Activated T-cell treated with anti-CD3 and anti-CD28 coated beads, Interleukin-2, amount 50 U/mL, for 24 hours (primary cell): ENCODE measurements at regions not wholly inside any gene's neighbourhood (a gene's known extent, or its start where the extent isn't known, plus 50 kb on each side); places are given as distances from the start of the nearest gene placed in this dataset.

ENCODE experiments used
- DNase-seq: peaks from one replicate; pipeline ENCODE4 v3.0.0-alpha.2; 2020
- H3K27ac Mint-ChIP-seq: 2 replicates; pipeline ENCODE4 v1.8.0; 2020; ENCODE audit warnings: mild to moderate bottlenecking, mixed read lengths
- H3K27me3 Mint-ChIP-seq: 2 replicates; pipeline ENCODE4 v1.8.0; 2020; ENCODE audit warnings: mixed read lengths
- H3K36me3 Mint-ChIP-seq: 2 replicates; pipeline ENCODE4 v1.8.0; 2020; ENCODE audit warnings: low read depth, mixed read lengths
- H3K4me1 Mint-ChIP-seq: 2 replicates; pipeline ENCODE4 v1.8.0; 2020; ENCODE audit warnings: low read depth, mixed read lengths
- H3K4me3 Mint-ChIP-seq: 2 replicates; pipeline ENCODE4 v1.8.0; 2020; ENCODE audit warnings: mild to moderate bottlenecking, moderate library complexity, mixed read lengths
- H3K9me3 Mint-ChIP-seq: 2 replicates; pipeline ENCODE4 v1.8.0; 2020; ENCODE audit warnings: mixed read lengths

DNA sequence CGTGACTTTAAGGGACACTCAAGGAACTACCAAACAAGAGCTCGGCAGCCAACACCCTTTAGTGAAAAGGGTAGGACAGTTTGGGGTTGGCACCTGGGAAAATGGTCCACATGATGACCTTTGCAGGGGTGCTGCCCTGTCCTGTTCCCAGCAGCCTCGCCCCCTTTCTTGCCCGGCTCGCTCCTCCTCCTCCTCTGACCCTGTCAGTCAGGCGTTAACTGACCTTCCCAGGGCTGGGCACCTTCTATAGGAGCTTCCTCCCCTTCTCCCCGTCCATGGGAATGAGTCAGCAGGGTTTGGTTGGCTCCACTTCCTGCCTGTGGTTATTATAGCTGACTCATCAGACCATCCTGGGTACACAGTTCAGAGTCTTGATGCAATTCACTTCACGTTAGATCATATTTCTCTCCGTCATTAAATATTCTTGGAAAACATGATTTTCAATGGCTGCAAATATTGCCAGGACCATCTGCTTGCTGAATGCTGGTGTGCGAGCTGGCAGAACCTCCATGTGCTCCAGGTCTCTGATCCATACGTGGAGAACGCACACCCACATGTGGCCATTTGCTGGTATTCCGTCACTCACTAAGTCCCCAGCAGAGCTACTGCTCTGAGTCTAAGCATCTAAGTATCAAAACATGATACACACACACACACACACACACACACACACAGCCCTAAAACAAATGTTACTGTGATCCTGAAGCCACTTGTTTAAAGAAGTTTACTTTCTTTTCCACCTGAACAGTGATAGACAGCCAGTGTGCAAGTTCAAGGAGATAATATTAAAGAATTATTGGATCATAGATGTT lies 185.0 kb downstream of the ANAPC1 start:
- H3K36me3 Mint-ChIP-seq = no peaks in the 10 kb centered on the region
- peak overlapping the region; percentile 41 for H3K4me3 Mint-ChIP-seq
- DNase-seq = peak; percentile 66
- H3K27ac Mint-ChIP-seq = peak overlapping the region; percentile 72
- peaks cover 43% of the 10 kb centered on the region for H3K4me1 Mint-ChIP-seq
- H3K27me3 Mint-ChIP-seq = peaks cover 26% of the 10 kb centered on the region
- peaks cover 2% of the 10 kb centered on the region for H3K9me3 Mint-ChIP-seq

DNA sequence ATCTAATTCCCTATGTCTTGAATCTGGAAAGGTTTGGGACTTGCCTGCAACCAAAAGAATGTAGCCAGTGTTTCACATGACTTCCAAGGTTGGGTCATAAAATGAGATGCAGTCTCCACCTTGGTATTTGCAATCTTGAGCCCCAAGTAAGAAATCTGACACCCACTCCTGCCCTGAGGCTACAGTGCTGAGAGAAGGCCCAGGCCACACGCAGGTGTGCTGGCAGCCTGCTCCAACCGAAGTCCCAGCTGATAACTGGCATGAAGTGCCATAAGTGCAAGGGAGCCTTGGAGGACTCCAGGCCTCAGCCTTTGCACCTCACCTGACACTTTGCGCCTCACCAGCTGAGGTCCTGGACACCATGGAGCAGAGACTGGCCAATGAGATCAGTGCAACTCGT lies 182.7 kb downstream of the ANAPC1 start:
- DNase-seq = peak; percentile 29
- Mint-ChIP-seq H3K27ac (no peak overlapping the region), H3K36me3 (no peaks in the 10 kb centered on the region), H3K27me3 (peaks cover 22% of the 10 kb centered on the region), H3K4me3 (no peak overlapping the region), H3K4me1 (peaks cover 65% of the 10 kb centered on the region), H3K9me3 (no peaks in the 10 kb centered on the region)

- H3K4me1 Mint-ChIP-seq = peaks cover 70% of the 10 kb centered on the region
- H3K27ac Mint-ChIP-seq = no peak overlapping the region
- no peaks in the 10 kb centered on the region for H3K9me3 Mint-ChIP-seq
- H3K36me3 Mint-ChIP-seq = no peaks in the 10 kb centered on the region
- H3K4me3 Mint-ChIP-seq = no peak overlapping the region
- peaks cover 22% of the 10 kb centered on the region for H3K27me3 Mint-ChIP-seq
- no peak for DNase-seq
These were observed 182.2 kb downstream of the ANAPC1 start for GRCh38 chr2:111701798-111702118.

DNA sequence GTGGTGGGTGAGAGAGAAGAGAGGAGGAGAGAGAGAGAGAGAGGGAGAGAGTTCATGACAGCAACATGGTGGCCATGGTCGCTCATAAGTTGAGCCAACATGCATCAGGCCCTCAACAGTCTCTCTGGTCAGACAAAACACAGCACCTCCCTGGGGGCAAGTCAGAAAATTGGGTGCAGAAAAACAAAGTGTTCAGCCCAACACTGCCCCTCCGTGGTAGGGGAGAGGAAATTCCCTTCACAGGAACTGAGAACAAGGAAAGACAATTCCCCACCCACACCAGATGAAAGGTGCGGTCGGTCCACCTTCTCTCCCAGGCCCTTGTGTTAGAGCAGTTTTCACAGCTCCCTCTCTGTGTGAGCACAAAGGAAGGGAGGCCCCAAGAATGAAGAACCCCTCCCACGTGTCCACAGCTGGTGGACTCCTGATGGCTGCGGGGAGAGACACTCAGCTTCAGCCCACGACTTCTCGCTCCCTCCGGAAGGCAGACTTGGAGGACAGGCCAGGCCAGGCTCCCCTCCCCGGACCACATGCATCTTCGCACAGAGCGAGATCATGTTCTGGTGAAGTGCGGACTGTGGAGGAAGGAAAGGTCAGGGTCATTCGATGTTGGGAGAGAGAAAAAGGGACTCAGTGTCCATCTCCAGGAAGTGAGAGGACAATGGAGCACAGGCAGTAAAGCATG lies 181.7 kb downstream of the ANAPC1 start:
- no peaks in the 10 kb centered on the region for H3K36me3 Mint-ChIP-seq
- H3K9me3 Mint-ChIP-seq = no peaks in the 10 kb centered on the region
- peak overlapping the region; percentile 22 for H3K27ac Mint-ChIP-seq
- H3K27me3 Mint-ChIP-seq = peaks cover 22% of the 10 kb centered on the region
- peaks cover 75% of the 10 kb centered on the region for H3K4me1 Mint-ChIP-seq
- DNase-seq = peak; percentile 73
- peak overlapping the region; percentile 18 for H3K4me3 Mint-ChIP-seq

- Mint-ChIP-seq H3K4me1 (peaks cover 77% of the 10 kb centered on the region), H3K36me3 (no peaks in the 10 kb centered on the region), H3K27ac (no peak overlapping the region), H3K9me3 (no peaks in the 10 kb centered on the region), H3K4me3 (no peak overlapping the region), H3K27me3 (peaks cover 26% of the 10 kb centered on the region)
- DNase-seq = no peak
These were observed 181.2 kb downstream of the ANAPC1 start for GRCh38 chr2:111702804-111703196.

- Mint-ChIP-seq H3K27me3 (peaks cover 33% of the 10 kb centered on the region), H3K4me3 (no peak overlapping the region), H3K9me3 (no peaks in the 10 kb centered on the region), H3K36me3 (no peaks in the 10 kb centered on the region), H3K4me1 (peaks cover 76% of the 10 kb centered on the region), H3K27ac (no peak overlapping the region)
- DNase-seq = peak; percentile 37
These were observed 180.2 kb downstream of the ANAPC1 start for GRCh38 chr2:111703759-111704158.

GRCh38 chr2:111704246-111704645 lies 179.7 kb downstream of the ANAPC1 start:
- H3K27ac Mint-ChIP-seq = peak overlapping the region; percentile 35
- no peak for DNase-seq
- H3K4me3 Mint-ChIP-seq = peak overlapping the region; percentile 25
- H3K36me3 Mint-ChIP-seq = no peaks in the 10 kb centered on the region
- no peaks in the 10 kb centered on the region for H3K9me3 Mint-ChIP-seq
- H3K4me1 Mint-ChIP-seq = peaks cover 71% of the 10 kb centered on the region
- H3K27me3 Mint-ChIP-seq = peaks cover 33% of the 10 kb centered on the region

GRCh38 chr2:111705239-111705638 lies 178.8 kb downstream of the ANAPC1 start:
- Mint-ChIP-seq H3K4me3 (peak overlapping the region; percentile 55), H3K9me3 (no peaks in the 10 kb centered on the region), H3K27me3 (peaks cover 35% of the 10 kb centered on the region), H3K36me3 (no peaks in the 10 kb centered on the region), H3K4me1 (peaks cover 67% of the 10 kb centered on the region), H3K27ac (peak overlapping the region; percentile 88)
- no peak for DNase-seq

- Mint-ChIP-seq H3K27ac (peak overlapping the region; percentile 88), H3K27me3 (peaks cover 35% of the 10 kb centered on the region), H3K4me1 (peaks cover 67% of the 10 kb centered on the region), H3K36me3 (no peaks in the 10 kb centered on the region), H3K4me3 (peak overlapping the region; percentile 55), H3K9me3 (no peaks in the 10 kb centered on the region)
- DNase-seq = peak; percentile 58
These were observed 178.2 kb downstream of the ANAPC1 start for GRCh38 chr2:111705711-111706336.

DNA sequence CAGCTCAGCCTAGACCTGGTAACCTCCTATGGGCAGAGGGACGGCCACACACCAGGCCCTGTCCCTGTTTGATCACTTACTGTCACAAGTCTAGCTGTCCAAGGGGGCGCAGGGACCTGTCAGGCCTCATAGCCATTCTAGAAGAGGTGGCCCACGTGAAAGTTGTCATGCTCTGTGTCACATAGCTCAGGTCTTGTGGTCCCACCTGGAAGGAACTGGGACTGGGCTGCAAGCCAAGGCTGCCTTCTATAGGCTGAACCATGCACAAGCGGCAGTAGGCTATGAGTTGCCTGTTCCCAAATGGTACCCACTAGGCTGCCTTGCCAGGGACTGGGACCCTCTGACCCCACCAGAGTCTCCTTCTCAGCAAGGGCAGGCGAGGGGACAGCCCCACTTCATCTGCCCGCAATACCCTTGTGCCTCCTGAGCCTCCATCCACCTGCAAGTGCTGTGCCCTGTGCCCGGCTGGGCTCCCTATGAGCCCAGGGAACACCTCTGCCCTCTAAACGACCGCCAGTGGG lies 177.5 kb downstream of the ANAPC1 start:
- Mint-ChIP-seq H3K36me3 (no peaks in the 10 kb centered on the region), H3K4me3 (no peak overlapping the region), H3K27ac (peak overlapping the region; percentile 88), H3K9me3 (no peaks in the 10 kb centered on the region), H3K4me1 (peaks cover 61% of the 10 kb centered on the region), H3K27me3 (peaks cover 29% of the 10 kb centered on the region)
- DNase-seq = peak; percentile 34

DNA sequence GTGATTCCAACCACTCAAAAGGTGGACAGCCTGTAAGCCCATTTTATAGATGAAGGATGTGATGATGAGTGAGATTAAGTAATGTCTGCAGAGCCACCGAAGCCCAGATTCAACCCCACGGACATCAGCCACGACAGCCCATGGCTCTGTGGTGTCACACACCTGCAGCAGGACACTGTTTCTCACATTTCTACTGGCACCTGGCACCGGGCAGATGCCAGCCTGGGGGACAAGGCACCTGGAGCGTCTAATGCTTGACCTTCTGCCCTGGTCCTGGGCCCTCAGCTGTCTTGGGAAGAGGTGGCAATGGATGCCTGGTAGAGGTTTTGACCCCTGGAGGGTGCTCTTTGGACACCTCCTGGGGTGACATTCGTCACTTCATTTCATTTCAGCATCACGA lies 176.3 kb downstream of the ANAPC1 start:
- peaks cover 50% of the 10 kb centered on the region for H3K4me1 Mint-ChIP-seq

GRCh38 chr2:111708476-111709180 lies 175.4 kb downstream of the ANAPC1 start:
- Mint-ChIP-seq H3K4me1 (peaks cover 44% of the 10 kb centered on the region), H3K4me3 (no peak overlapping the region), H3K9me3 (no peaks in the 10 kb centered on the region), H3K36me3 (no peaks in the 10 kb centered on the region), H3K27me3 (peaks cover 16% of the 10 kb centered on the region), H3K27ac (no peak overlapping the region)
- peak; percentile 24 for DNase-seq

More for the DNA sequence above, 176.3 kb downstream of the ANAPC1 start:
- H3K9me3 Mint-ChIP-seq = no peaks in the 10 kb centered on the region
- H3K27me3 Mint-ChIP-seq = peaks cover 21% of the 10 kb centered on the region
- H3K36me3 Mint-ChIP-seq = no peaks in the 10 kb centered on the region
- H3K27ac Mint-ChIP-seq = no peak overlapping the region
- H3K4me3 Mint-ChIP-seq = no peak overlapping the region
- DNase-seq = peak; percentile 26

- Mint-ChIP-seq H3K27ac (no peak overlapping the region), H3K9me3 (no peaks in the 10 kb centered on the region), H3K36me3 (no peaks in the 10 kb centered on the region), H3K4me3 (no peak overlapping the region), H3K27me3 (peaks cover 16% of the 10 kb centered on the region), H3K4me1 (peaks cover 37% of the 10 kb centered on the region)
- DNase-seq = no peak
These were observed 174.7 kb downstream of the ANAPC1 start for GRCh38 chr2:111709321-111709720.

DNA sequence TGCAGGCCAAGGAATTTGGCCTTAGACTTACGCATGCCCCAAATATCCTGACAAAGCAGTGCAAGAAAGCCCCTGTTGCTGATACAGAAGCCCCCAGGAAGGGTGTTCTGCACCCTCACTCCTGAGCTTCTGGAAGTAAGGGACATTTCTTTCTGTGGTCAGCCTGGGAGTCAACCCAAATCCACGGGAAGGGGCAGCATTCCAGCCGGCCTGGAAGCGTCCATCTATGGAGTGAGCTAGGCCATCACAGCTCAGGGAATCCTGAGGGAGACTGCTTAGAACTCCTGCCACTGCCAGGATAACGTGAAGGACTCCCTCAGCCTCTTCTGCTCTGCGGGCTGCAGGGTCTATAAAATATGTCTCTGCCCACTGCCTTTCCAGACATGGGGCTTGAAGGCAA lies 173.9 kb downstream of the ANAPC1 start:
- Mint-ChIP-seq H3K9me3 (no peaks in the 10 kb centered on the region), H3K4me3 (no peak overlapping the region), H3K27me3 (peaks cover 14% of the 10 kb centered on the region), H3K4me1 (peaks cover 31% of the 10 kb centered on the region), H3K36me3 (no peaks in the 10 kb centered on the region), H3K27ac (no peak overlapping the region)
- DNase-seq = peak; percentile 22
